ENCODE measurements at regions not wholly inside any gene's neighbourhood (a gene's known extent, or its start where the extent isn't known, plus 50 kb on each side); places are given as distances from the start of the nearest gene placed in this dataset.
"Not testable (repeated sequence)": the region's sequence is repeated elsewhere in the genome, so short reads cannot be mapped to it uniquely, and the experiment has no call there.

- not testable (repeated sequence) for TF ChIP-seq POLR2A, CTCF (IDR thresholded peaks at IDR 0.05)
Observed at GRCh38 chr9:42802716-42803115, 619.3 kb downstream of the SPATA31A6 start.
